Endothelial cell of umbilical vein (primary cell): ENCODE measurements at regions not wholly inside any gene's neighbourhood (a gene's known extent, or its start where the extent isn't known, plus 50 kb on each side); places are given as distances from the start of the nearest gene placed in this dataset.

Source experiments
- BruUV-seq: library from RNA; stranded (reverse); fragments of 400-500 nt; replicated peaks from 2 replicates; lab custom pipeline; 2021; lab: Mats Ljungman, UMichigan
- CTCF ChIA-PET: fragments of 300-600, 350-600 bp; sonication (Branson Sonifier 250); formaldehyde crosslinking; loops from one replicate; lab custom pipeline; 2021; ENCODE audit warnings: antibody characterized with exemption, inconsistent platforms; lab: Charles Lee
- POLR2A ChIA-PET: fragments of 300-600, 350-600 bp; sonication (Branson Sonifier 250); formaldehyde crosslinking; loops from one replicate; lab custom pipeline; 2021; ENCODE audit warnings: antibody characterized with exemption, inconsistent platforms; lab: Charles Lee
- DNase-seq: peaks from one replicate; pipeline ENCODE4 v3.0.0-alpha.2; 2011; ENCODE audit warnings: low read depth, low spot score
- FAIRE-seq: peaks from 2 replicates; lab custom pipeline; 2011; peaks lifted over from hg19 to GRCh38; lab: Jason Lieb, UNC
- H2AFZ ChIP-seq: 2 replicates; pipeline ENCODE4 v1.6.0; 2012; ENCODE audit warnings: low read depth, low read length, control low read depth, inconsistent platforms
- H3K27ac ChIP-seq: 2 replicates; pipeline ENCODE4 v1.5.1; 2011; ENCODE audit warnings: low read depth, mild to moderate bottlenecking, control low read depth, low read length, moderate library complexity; ENCODE audit not compliant: insufficient read depth
- H3K27me3 ChIP-seq, 2 experiments: 2 replicates each; pipeline versions ENCODE4 v1.6.0 to v1.6.1; 2011; ENCODE audit warnings: low read length in 2 of 2, mixed read lengths in 1 of 2; ENCODE audit not compliant: control insufficient read depth in 2 of 2, insufficient read depth in 2 of 2
- H3K36me3 ChIP-seq, 2 experiments: 2 replicates in 1 of 2; 3 replicates in 1 of 2; pipeline ENCODE4 v1.5.1; 2011; ENCODE audit warnings: low read length in 2 of 2, mild to moderate bottlenecking in 1 of 2, moderate library complexity in 1 of 2; ENCODE audit not compliant: control insufficient read depth in 2 of 2, insufficient read depth in 2 of 2; ENCODE audit errors: extremely low read depth in 1 of 2
- H3K4me1 ChIP-seq: 3 replicates; pipeline ENCODE4 v1.5.1; 2011; ENCODE audit warnings: mild to moderate bottlenecking, low read length; ENCODE audit not compliant: control insufficient read depth, insufficient read depth; ENCODE audit errors: extremely low read depth
- H3K4me2 ChIP-seq: 2 replicates; pipeline ENCODE4 v1.6.1; 2011; ENCODE audit warnings: low read length, control low read depth, mixed read lengths; ENCODE audit not compliant: insufficient read depth
- H3K4me3 ChIP-seq, 3 experiments: fragments of 200-600 bp in 1 of 3; sonication (generic), shearing (Covaris generic) in 1 of 3; replicated peaks in 1 of 3; 2 replicates each; pipeline ENCODE4 v1.5.1; 2011 to 2016; ENCODE audit warnings: control low read depth in 3 of 3, low read length in 3 of 3, mild to moderate bottlenecking in 2 of 3, inconsistent platforms in 1 of 3, low read depth in 1 of 3, moderate library complexity in 1 of 3; ENCODE audit not compliant: insufficient read depth in 1 of 3
- H3K79me2 ChIP-seq: 2 replicates; pipeline ENCODE4 v1.6.0; 2012; ENCODE audit warnings: low read length, inconsistent platforms; ENCODE audit not compliant: control insufficient read depth, insufficient read depth
- H3K9ac ChIP-seq: replicated peaks from 2 replicates; pipeline ENCODE3; 2011; ENCODE audit warnings: low read length, control low read depth; ENCODE audit not compliant: insufficient read depth; ENCODE audit errors: extremely low read depth
- H3K9me1 ChIP-seq: replicated peaks from 3 replicates; pipeline ENCODE4 v1.6.0; 2011; ENCODE audit warnings: mild to moderate bottlenecking, low read length; ENCODE audit not compliant: control insufficient read depth, insufficient read depth; ENCODE audit errors: extremely low read depth
- H3K9me3 ChIP-seq: replicated peaks from 2 replicates; pipeline ENCODE4 v1.5.1; 2012; ENCODE audit warnings: low read length, inconsistent platforms; ENCODE audit not compliant: control insufficient read depth, insufficient read depth
- H4K20me1 ChIP-seq: replicated peaks from 2 replicates; pipeline ENCODE3; 2011; ENCODE audit warnings: mild to moderate bottlenecking, low read length; ENCODE audit not compliant: control insufficient read depth, insufficient read depth; ENCODE audit errors: extremely low read depth
- EZH2 ChIP-seq: IDR thresholded peaks from 2 replicates; pipeline ENCODE4 v1.6.1; 2012; ENCODE audit warnings: borderline replicate concordance, low read depth, mild to moderate bottlenecking, moderate library complexity, low read length, inconsistent platforms; ENCODE audit not compliant: severe bottlenecking
- FOS ChIP-seq: IDR thresholded peaks from 2 replicates; pipeline ENCODE4 v1.6.1; 2011; ENCODE audit warnings: mild to moderate bottlenecking, low read length, moderate library complexity, borderline replicate concordance; ENCODE audit not compliant: insufficient read depth
- GATA2 ChIP-seq: IDR thresholded peaks from 2 replicates; pipeline ENCODE4 v1.7.0; 2011; ENCODE audit warnings: low read depth, mild to moderate bottlenecking, moderate library complexity, mixed read lengths, low read length; ENCODE audit not compliant: insufficient read length, insufficient read depth
- JUN ChIP-seq: IDR thresholded peaks from 2 replicates; pipeline ENCODE4 v1.6.1; 2011; ENCODE audit warnings: borderline replicate concordance, low read depth; ENCODE audit not compliant: insufficient read length, insufficient read depth
- MAX ChIP-seq: IDR thresholded peaks from 2 replicates; pipeline ENCODE4 v1.6.1; 2011; ENCODE audit not compliant: insufficient read depth, insufficient read length
- MYC ChIP-seq: IDR thresholded peaks from one replicate; pipeline ENCODE4 v1.6.1; 2011; ENCODE audit warnings: mild to moderate bottlenecking, low read depth, low read length
- POLR2A ChIP-seq: IDR thresholded peaks from 2 replicates; pipeline ENCODE4 v1.6.1; 2012; ENCODE audit warnings: low read depth, mild to moderate bottlenecking, control low read depth, low read length
- POLR2AphosphoS5 ChIP-seq: IDR thresholded peaks from 2 replicates; pipeline ENCODE4 v1.6.1; 2012; ENCODE audit warnings: low read depth, mild to moderate bottlenecking, control low read depth, low read length, moderate library complexity; ENCODE audit not compliant: insufficient read depth
- dilution Hi-C: fragments of 300-500 bp; cut with MboI; formaldehyde crosslinking; loops from one replicate; pipeline ENCODE4 v1.15.0; 2019; ENCODE audit warnings: low sequenced_read_pairs; ENCODE audit not compliant: extremely low pct_ligation_motif_present
- intact Hi-C: fragments of 100-400 bp; cut with micrococcal nuclease; formaldehyde crosslinking; loops from one replicate; pipeline ENCODE4 v1.10.0; 2022
- TF ChIP-seq, protein P1 (sequence below), 2 donors: IDR thresholded peaks; 1 replicate in 1 of 2; 2 replicates in 1 of 2; pipeline ENCODE4 v1.5.1; 2011; ENCODE audit warnings: low read length in 2 of 2, mild to moderate bottlenecking in 2 of 2, moderate library complexity in 2 of 2, control low read depth in 1 of 2, inconsistent platforms in 1 of 2, low read depth in 1 of 2; ENCODE audit not compliant: insufficient read depth in 1 of 2; ENCODE audit errors: extremely low read depth in 1 of 2

DNA sequence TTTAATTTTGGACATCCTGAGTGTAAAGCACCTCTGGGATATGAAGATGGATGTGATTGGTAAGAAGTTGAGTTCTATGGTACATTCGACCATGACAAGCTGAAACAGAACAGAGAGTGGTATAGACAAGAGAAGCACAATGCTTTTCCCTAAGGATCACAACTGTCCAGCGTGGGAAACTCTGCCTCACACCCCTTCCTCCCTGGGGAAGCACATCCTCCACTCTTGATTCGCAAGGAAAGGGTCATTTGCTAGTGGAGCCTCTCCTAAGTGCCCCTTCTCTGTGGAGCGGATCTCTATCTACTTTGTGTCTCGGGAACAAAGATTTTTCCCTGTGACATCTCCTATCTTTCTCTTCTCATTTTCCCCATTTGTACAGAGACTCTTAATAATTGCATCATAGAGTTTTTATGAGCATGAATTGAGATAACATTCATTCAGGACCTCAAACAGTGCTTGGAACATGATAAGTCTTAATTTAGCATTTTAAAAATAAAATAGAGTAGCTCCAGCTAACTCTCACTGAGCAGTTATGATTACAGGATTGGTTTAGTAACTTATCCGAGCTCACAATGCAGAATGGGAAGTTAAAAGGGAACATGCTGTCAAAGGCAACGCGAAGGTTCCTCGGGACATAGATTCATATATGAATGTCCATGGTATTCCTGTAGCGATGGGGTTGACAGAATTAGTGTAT is 775.2 kb downstream of the C6orf118 start:
- ChIA-PET POLR2A (no interaction called here), CTCF (no interaction called here)
- Histone ChIP-seq H3K9me3 (no peaks in the 10 kb centered on the region), H3K4me1 (no peaks in the 10 kb centered on the region), H3K9ac (no peak overlapping the region), H3K27me3 (no peaks in the 10 kb centered on the region), H3K9me1 (no peaks in the 10 kb centered on the region), H3K36me3 (no peaks in the 10 kb centered on the region), H4K20me1 (no peaks in the 10 kb centered on the region), H3K27ac (no peak overlapping the region), H2AFZ (no peak overlapping the region), H3K79me2 (no peaks in the 10 kb centered on the region), H3K4me2 (no peak overlapping the region), H3K4me3 (no peak overlapping the region)
- no TSS peak for BruUV-seq
- DNase-seq = no peak
- no peak for TF ChIP-seq JUN
- no peak for TF ChIP-seq MAX
- TF ChIP-seq, protein P1, sequence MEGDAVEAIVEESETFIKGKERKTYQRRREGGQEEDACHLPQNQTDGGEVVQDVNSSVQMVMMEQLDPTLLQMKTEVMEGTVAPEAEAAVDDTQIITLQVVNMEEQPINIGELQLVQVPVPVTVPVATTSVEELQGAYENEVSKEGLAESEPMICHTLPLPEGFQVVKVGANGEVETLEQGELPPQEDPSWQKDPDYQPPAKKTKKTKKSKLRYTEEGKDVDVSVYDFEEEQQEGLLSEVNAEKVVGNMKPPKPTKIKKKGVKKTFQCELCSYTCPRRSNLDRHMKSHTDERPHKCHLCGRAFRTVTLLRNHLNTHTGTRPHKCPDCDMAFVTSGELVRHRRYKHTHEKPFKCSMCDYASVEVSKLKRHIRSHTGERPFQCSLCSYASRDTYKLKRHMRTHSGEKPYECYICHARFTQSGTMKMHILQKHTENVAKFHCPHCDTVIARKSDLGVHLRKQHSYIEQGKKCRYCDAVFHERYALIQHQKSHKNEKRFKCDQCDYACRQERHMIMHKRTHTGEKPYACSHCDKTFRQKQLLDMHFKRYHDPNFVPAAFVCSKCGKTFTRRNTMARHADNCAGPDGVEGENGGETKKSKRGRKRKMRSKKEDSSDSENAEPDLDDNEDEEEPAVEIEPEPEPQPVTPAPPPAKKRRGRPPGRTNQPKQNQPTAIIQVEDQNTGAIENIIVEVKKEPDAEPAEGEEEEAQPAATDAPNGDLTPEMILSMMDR (IDR thresholded peaks at IDR 0.05; ENCODE audit: extremely low read depth in 1 of 2, insufficient read depth in 1 of 2, low read depth in 1 of 2, low read length in 2 of 2) = no peak
- FAIRE-seq = no peak
- dilution Hi-C loops (no loop called here), intact Hi-C loops (no loop called here)

DNA sequence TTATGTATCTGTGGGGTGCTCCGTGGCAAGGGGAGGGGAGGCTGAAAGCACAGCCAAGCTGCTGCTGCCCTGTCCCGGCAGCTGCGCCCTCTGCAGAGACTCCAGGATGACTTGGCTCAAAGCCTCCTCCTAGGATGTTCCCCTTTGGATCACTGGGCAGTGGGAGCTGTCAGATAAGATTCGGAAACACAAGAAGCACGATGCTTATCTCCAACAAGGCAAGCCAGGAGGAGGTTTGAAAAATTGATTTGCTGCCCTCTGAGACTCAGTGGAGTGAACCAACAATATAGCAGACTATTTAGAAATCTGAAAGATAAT is 776.4 kb downstream of the C6orf118 start:
- intact Hi-C loops = no loop called here
- no peaks in the 10 kb centered on the region for H3K4me1 ChIP-seq
- CTCF ChIA-PET = no interaction called here

More for the DNA sequence above, 776.4 kb downstream of the C6orf118 start:
- Histone ChIP-seq H3K9ac (no peak overlapping the region), H3K27ac (no peak overlapping the region), H3K36me3 (no peaks in the 10 kb centered on the region), H3K9me1 (no peaks in the 10 kb centered on the region), H3K4me2 (no peak overlapping the region), H2AFZ (no peak overlapping the region), H3K9me3 (no peaks in the 10 kb centered on the region), H3K79me2 (no peaks in the 10 kb centered on the region), H4K20me1 (no peaks in the 10 kb centered on the region), H3K27me3 (no peaks in the 10 kb centered on the region), H3K4me3 (no peak overlapping the region)
- TF ChIP-seq EZH2 (no peak), MYC (no peak), GATA2 (no peak), POLR2AphosphoS5 (no peak), MAX (no peak), POLR2A (no peak), JUN (no peak), FOS (no peak)
- TF ChIP-seq, protein P1 (IDR thresholded peaks at IDR 0.05; ENCODE audit: extremely low read depth in 1 of 2, insufficient read depth in 1 of 2, low read depth in 1 of 2, low read length in 2 of 2) = no peak
- no peak for FAIRE-seq
- dilution Hi-C loops = no loop called here
- BruUV-seq = no TSS peak
- POLR2A ChIA-PET = no interaction called here
- no peak for DNase-seq
